ENCODE measurements at regions not wholly inside any gene's neighbourhood (a gene's known extent, or its start where the extent isn't known, plus 50 kb on each side); places are given as distances from the start of the nearest gene placed in this dataset.
"Not testable (repeated sequence)": the region's sequence is repeated elsewhere in the genome, so short reads cannot be mapped to it uniquely, and the experiment has no call there.

GRCh38 chr16:35198223-35199199, 1739.1 kb downstream of the TP53TG3F start:
- DNase-seq: no peak

- no peak for DNase-seq
Observed at GRCh38 chr16:35200662-35201061, 1741.2 kb downstream of the TP53TG3F start.

- DNase-seq: no peak
Observed at GRCh38 chr16:35201151-35201550, 1741.7 kb downstream of the TP53TG3F start.

- DNase-seq: no peak
Observed at GRCh38 chr16:35203636-35204035, 1744.2 kb downstream of the TP53TG3F start.

GRCh38 chr16:35207059-35207999, 1747.9 kb downstream of the TP53TG3F start:
- no peak for DNase-seq

GRCh38 chr16:35208001-35208935, 1748.9 kb downstream of the TP53TG3F start:
- DNase-seq: no peak

- DNase-seq: no peak
Observed at GRCh38 chr16:35210681-35211433, 1751.4 kb downstream of the TP53TG3F start.

- no peak for DNase-seq
Observed at GRCh38 chr16:35214840-35215239, 1755.4 kb downstream of the TP53TG3F start.

GRCh38 chr16:35215287-35215686, 1755.9 kb downstream of the TP53TG3F start:
- peak in 1 of 2 donors; percentile 0 for DNase-seq

GRCh38 chr16:35216261-35216660, 1756.8 kb downstream of the TP53TG3F start:
- not testable (repeated sequence) for DNase-seq

- DNase-seq: no peak
Observed at GRCh38 chr16:35221482-35222185, 1762.2 kb downstream of the TP53TG3F start.

GRCh38 chr16:35234679-35235078, 1775.3 kb downstream of the TP53TG3F start:
- no peak for DNase-seq

GRCh38 chr16:35239561-35239960, 1780.1 kb downstream of the TP53TG3F start:
- no peak for DNase-seq

- no peak for DNase-seq
Observed at GRCh38 chr16:35249051-35249450, 1789.6 kb downstream of the TP53TG3F start.

- DNase-seq: no peak
Observed at GRCh38 chr16:35252356-35252936, 1793.0 kb downstream of the TP53TG3F start.

GRCh38 chr16:35255186-35255803, 1795.9 kb downstream of the TP53TG3F start:
- no peak for DNase-seq

GRCh38 chr16:35255816-35256215, 1796.4 kb downstream of the TP53TG3F start:
- no peak for DNase-seq

- DNase-seq: no peak
Observed at GRCh38 chr16:35258381-35258780, 1799.0 kb downstream of the TP53TG3F start.

GRCh38 chr16:35295856-35296255, 1836.4 kb downstream of the TP53TG3F start:
- no peak for DNase-seq
